ENCODE measurements at regions not wholly inside any gene's neighbourhood (a gene's known extent, or its start where the extent isn't known, plus 50 kb on each side); places are given as distances from the start of the nearest gene placed in this dataset.

DNA sequence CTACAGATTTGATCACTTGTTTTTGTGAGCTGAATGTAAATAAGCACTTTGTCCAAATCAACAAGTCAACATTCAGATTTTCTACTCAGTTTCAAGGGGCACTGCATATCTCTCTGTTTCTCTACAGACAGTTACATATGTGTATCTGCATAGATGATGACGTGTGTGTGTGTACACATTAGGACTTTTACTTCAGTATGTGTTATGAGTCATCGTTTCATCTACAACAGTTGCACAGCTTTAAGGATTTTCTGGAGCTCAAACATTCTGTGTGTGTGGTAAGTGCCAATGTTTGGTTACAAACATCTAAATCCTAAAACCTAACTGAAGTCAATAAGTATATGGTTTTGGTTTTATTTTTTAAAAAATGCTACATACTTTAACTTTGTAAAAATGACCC lies 494.5 kb upstream of the PBX1 start (continued):
- TF ChIP-seq, protein P1, sequence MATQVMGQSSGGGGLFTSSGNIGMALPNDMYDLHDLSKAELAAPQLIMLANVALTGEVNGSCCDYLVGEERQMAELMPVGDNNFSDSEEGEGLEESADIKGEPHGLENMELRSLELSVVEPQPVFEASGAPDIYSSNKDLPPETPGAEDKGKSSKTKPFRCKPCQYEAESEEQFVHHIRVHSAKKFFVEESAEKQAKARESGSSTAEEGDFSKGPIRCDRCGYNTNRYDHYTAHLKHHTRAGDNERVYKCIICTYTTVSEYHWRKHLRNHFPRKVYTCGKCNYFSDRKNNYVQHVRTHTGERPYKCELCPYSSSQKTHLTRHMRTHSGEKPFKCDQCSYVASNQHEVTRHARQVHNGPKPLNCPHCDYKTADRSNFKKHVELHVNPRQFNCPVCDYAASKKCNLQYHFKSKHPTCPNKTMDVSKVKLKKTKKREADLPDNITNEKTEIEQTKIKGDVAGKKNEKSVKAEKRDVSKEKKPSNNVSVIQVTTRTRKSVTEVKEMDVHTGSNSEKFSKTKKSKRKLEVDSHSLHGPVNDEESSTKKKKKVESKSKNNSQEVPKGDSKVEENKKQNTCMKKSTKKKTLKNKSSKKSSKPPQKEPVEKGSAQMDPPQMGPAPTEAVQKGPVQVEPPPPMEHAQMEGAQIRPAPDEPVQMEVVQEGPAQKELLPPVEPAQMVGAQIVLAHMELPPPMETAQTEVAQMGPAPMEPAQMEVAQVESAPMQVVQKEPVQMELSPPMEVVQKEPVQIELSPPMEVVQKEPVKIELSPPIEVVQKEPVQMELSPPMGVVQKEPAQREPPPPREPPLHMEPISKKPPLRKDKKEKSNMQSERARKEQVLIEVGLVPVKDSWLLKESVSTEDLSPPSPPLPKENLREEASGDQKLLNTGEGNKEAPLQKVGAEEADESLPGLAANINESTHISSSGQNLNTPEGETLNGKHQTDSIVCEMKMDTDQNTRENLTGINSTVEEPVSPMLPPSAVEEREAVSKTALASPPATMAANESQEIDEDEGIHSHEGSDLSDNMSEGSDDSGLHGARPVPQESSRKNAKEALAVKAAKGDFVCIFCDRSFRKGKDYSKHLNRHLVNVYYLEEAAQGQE (IDR thresholded peaks at IDR 0.05; ENCODE audit: low read depth, low read length): no peak
- TF ChIP-seq LARP7 (IDR thresholded peaks at IDR 0.05): no peak

DNA sequence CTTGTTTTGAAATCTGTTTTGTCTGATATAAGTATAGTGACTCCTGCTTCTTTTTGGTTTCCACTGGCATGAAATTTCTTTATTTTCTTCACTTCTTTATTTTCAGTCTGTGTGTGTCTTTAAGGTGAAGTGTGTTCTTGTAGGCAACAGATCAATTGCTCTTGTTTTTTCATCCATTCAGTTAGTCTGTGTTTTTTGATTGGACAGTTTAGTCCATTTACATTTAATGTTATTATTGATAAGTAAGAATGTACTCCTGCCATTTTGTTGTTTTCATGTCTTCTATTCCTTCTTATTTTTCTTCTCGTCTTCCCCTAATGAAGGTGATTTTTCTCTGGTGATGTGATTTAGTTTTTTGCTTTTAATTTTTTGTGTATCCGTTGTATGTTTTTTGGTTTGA lies 487.7 kb upstream of the PBX1 start:
- Histone ChIP-seq H3K9ac (ENCODE audit: control insufficient read depth, insufficient read depth, low read length) (no peak overlapping the region), H3K36me3 (ENCODE audit: control insufficient read depth in 2 of 2, insufficient read depth in 2 of 2, low read length in 1 of 2) (no peaks in the 10 kb centered on the region), H3K4me3 (no peak overlapping the region), H4K20me1 (ENCODE audit: control insufficient read depth, insufficient read depth) (no peaks in the 10 kb centered on the region), H3K27me3 (replicated peaks in 1 of 2; ENCODE audit: control insufficient read depth in 2 of 2, insufficient read depth in 2 of 2, low read length in 1 of 2) (no peaks in the 10 kb centered on the region), H3K9me3 (replicated peaks; ENCODE audit: control insufficient read depth, insufficient read depth, low read length) (no peaks in the 10 kb centered on the region; the same call in 1 of the 3 replicates), H2AFZ (ENCODE audit: control insufficient read depth, low read depth, low read length) (no peak overlapping the region), H3K27ac (ENCODE audit: control insufficient read depth, insufficient read depth) (no peak overlapping the region), H3K79me2 (ENCODE audit: control insufficient read depth, insufficient read depth, low read length) (no peaks in the 10 kb centered on the region), H3K4me2 (ENCODE audit: control insufficient read depth, insufficient read depth) (no peak overlapping the region), H3K4me1 (ENCODE audit: control insufficient read depth, insufficient read depth, low read length) (no peaks in the 10 kb centered on the region)
- SMC1A ChIA-PET (ENCODE audit: uncharacterized antibody, unreplicated experiment): no interaction called here
- FAIRE-seq (no peak), DNase-seq (ENCODE audit: low read depth, low spot score) (no peak), ATAC-seq (no peak)
- RAD21 ChIA-PET (ENCODE audit: unreplicated experiment): no interaction called here
- POLR2A ChIA-PET: no interaction called here
- TF ChIP-seq, protein P2, sequence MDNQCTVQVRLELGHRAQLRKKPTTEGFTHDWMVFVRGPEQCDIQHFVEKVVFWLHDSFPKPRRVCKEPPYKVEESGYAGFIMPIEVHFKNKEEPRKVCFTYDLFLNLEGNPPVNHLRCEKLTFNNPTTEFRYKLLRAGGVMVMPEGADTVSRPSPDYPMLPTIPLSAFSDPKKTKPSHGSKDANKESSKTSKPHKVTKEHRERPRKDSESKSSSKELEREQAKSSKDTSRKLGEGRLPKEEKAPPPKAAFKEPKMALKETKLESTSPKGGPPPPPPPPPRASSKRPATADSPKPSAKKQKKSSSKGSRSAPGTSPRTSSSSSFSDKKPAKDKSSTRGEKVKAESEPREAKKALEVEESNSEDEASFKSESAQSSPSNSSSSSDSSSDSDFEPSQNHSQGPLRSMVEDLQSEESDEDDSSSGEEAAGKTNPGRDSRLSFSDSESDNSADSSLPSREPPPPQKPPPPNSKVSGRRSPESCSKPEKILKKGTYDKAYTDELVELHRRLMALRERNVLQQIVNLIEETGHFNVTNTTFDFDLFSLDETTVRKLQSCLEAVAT (IDR thresholded peaks at IDR 0.05): no peak
- no peak for TF ChIP-seq CREM (IDR thresholded peaks at IDR 0.05; ENCODE audit: low read depth)
- TF ChIP-seq RELA (IDR thresholded peaks at IDR 0.05; ENCODE audit: borderline replicate concordance, partially characterized antibody): no peak
- no peak for TF ChIP-seq MXI1 (IDR thresholded peaks at IDR 0.05; ENCODE audit: low read depth, low read length)
- no peak for TF ChIP-seq SUZ12 (IDR thresholded peaks at IDR 0.05; ENCODE audit: unreplicated experiment)
- no peak for TF ChIP-seq EP300 (IDR thresholded peaks at IDR 0.05; ENCODE audit: borderline replicate concordance in 1 of 2, control insufficient read depth in 1 of 2, low read depth in 2 of 2, low read length in 2 of 2)
- TF ChIP-seq NR2C2 (IDR thresholded peaks at IDR 0.05; ENCODE audit: borderline replicate concordance, control insufficient read depth, insufficient read length, low read depth): no peak
- no peak for TF ChIP-seq GATAD2B (conservative IDR thresholded peaks at IDR 0.05; ENCODE audit: low read depth)
- no peak for TF ChIP-seq HDAC2 (IDR thresholded peaks at IDR 0.05)
- in situ Hi-C loops (cut with MboI) (no loop called here), intact Hi-C loops (cut with micrococcal nuclease; ENCODE audit: unreplicated experiment) (no loop called here)
- 43% methylated on average over 2 of the region's 2 CpGs for WGBS (ENCODE audit: insufficient coverage, insufficient replicate concordance, low lambda C conversion rate, missing lambda C conversion rate)
- BruUV-seq (replicated peaks): no TSS peak
- CTCF ChIA-PET: no interaction called here
